ENCODE measurements at regions not wholly inside any gene's neighbourhood (a gene's known extent, or its start where the extent isn't known, plus 50 kb on each side); places are given as distances from the start of the nearest gene placed in this dataset.

- Histone ChIP-seq H3K4me2 (ENCODE audit: low read depth, low read length) (no peak overlapping the region), H4K5ac (ENCODE audit: low read depth, low read length) (no peak overlapping the region), H3K4me3 (ENCODE audit: insufficient read depth, low read depth, low read length) (no peak overlapping the region), H4K91ac (ENCODE audit: insufficient read depth, low read depth, low read length) (no peak overlapping the region), H4K8ac (ENCODE audit: low read depth in 2 of 2, low read length in 2 of 2) (no peak overlapping the region), H3K56ac (ENCODE audit: extremely low read depth, insufficient read depth, low read length) (no peak overlapping the region), H3K4ac (ENCODE audit: low read depth, low read length) (no peak overlapping the region), H2BK5ac (ENCODE audit: low read depth, low read length, poor library complexity, severe bottlenecking) (no peak overlapping the region), H3K14ac (replicated peaks; ENCODE audit: low read depth, low read length) (no peak overlapping the region), H3K4me1 (ENCODE audit: control insufficient read depth, insufficient read depth, low read length) (no peaks in the 10 kb centered on the region), H3K27ac (ENCODE audit: insufficient read depth, low read length) (no peak overlapping the region), H3K27me3 (ENCODE audit: control insufficient read depth, insufficient read depth, low read length) (no peaks in the 10 kb centered on the region), H2BK20ac (ENCODE audit: low read depth, low read length) (no peak overlapping the region), H4K20me1 (ENCODE audit: insufficient read depth, low read length) (no peaks in the 10 kb centered on the region), H3K9me3 (ENCODE audit: control insufficient read depth, insufficient read depth, low read length) (peaks cover 11% of the 10 kb centered on the region), H2BK15ac (ENCODE audit: low read depth, low read length) (no peak overlapping the region), H2BK120ac (ENCODE audit: low read depth, low read length) (no peak overlapping the region), H3K79me1 (ENCODE audit: low read depth in 1 of 2, low read length in 2 of 2) (no peaks in the 10 kb centered on the region), H3K9me1 (ENCODE audit: insufficient read depth, low read length) (no peaks in the 10 kb centered on the region), H2AFZ (replicated peaks; ENCODE audit: low read length, poor library complexity) (no peak overlapping the region), H2AK9ac (replicated peaks; ENCODE audit: low read depth, low read length, poor library complexity) (no peak overlapping the region), H2AK5ac (ENCODE audit: low read depth, low read length) (no peak overlapping the region), H3K18ac (ENCODE audit: low read depth, low read length) (no peak overlapping the region), H3K23ac (ENCODE audit: low read depth, low read length) (no peak overlapping the region), H3K9ac (ENCODE audit: low read depth, low read length) (no peak overlapping the region), H3K36me3 (ENCODE audit: control insufficient read depth, insufficient read depth, low read length) (no peaks in the 10 kb centered on the region)
- TF ChIP-seq MAZ (IDR thresholded peaks at IDR 0.05; ENCODE audit: borderline replicate concordance, low read depth, low read length) = no peak
- no peak for TF ChIP-seq RFX5 (IDR thresholded peaks at IDR 0.05; ENCODE audit: low read depth, low read length)
- TF ChIP-seq BHLHE40 (IDR thresholded peaks at IDR 0.05; ENCODE audit: low read depth, low read length) = no peak
- TF ChIP-seq SMC3 (IDR thresholded peaks at IDR 0.05; ENCODE audit: low read depth, low read length) = no peak
- no peak for TF ChIP-seq ELK1 (IDR thresholded peaks at IDR 0.05; ENCODE audit: borderline replicate concordance, low read depth, low read length)
- TF ChIP-seq CEBPB (IDR thresholded peaks at IDR 0.05; ENCODE audit: low read depth, low read length) = no peak
- TF ChIP-seq MXI1 (IDR thresholded peaks at IDR 0.05; ENCODE audit: borderline replicate concordance, low read depth, low read length) = no peak
- no peak for TF ChIP-seq RCOR1 (IDR thresholded peaks at IDR 0.05; ENCODE audit: insufficient replicate concordance, low read length)
- TF ChIP-seq CHD1 (IDR thresholded peaks at IDR 0.05; ENCODE audit: low read depth, low read length) = no peak
- no peak for TF ChIP-seq USF2 (IDR thresholded peaks at IDR 0.05; ENCODE audit: low read depth, low read length)
- dilution Hi-C loops (cut with HindIII; ENCODE audit: low sequenced_read_pairs, unreplicated experiment) (no loop called here), in situ Hi-C loops (cut with MboI; ENCODE audit: low sequenced_read_pairs) (no loop called here), intact Hi-C loops (cut with micrococcal nuclease) (no loop called here)
- 0% methylated on average over 1 of the region's 5 CpGs; no CpG with 5 or more reads in 1 of the 2 experiments for WGBS, 2 experiments (ENCODE audit: extremely low coverage in 2 of 2, insufficient read length in 1 of 2)
- no peak for ATAC-seq (ENCODE audit: low read depth)
- POLR2A ChIA-PET (ENCODE audit: unreplicated experiment) = no interaction called here
- BruUV-seq (replicated peaks) = no TSS peak
- CTCF ChIA-PET = no interaction called here
- no peak for DNase-seq
These were observed 337.1 kb upstream of the CA10 start for GRCh38 chr17:52495646-52496045.

Data from IMR-90 (cell line).